H9 (cell line): ENCODE measurements at regions not wholly inside any gene's neighbourhood (a gene's known extent, or its start where the extent isn't known, plus 50 kb on each side); places are given as distances from the start of the nearest gene placed in this dataset.

Experiments used
- DNase-seq: peaks from one replicate; pipeline ENCODE4 v3.0.0-alpha.2; 2017
- H2AFZ ChIP-seq: one replicate; pipeline ENCODE4 v1.6.1; 2013; ENCODE audit warnings: mild to moderate bottlenecking, low read length, control low read depth, moderate library complexity
- H2AK5ac ChIP-seq: 2 replicates; pipeline ENCODE4 v1.6.1; 2013; ENCODE audit warnings: low read length, control low read depth, mixed read lengths; ENCODE audit not compliant: insufficient read length
- H2BK120ac ChIP-seq: one replicate; pipeline ENCODE4 v1.6.1; 2013; ENCODE audit warnings: low read depth, mild to moderate bottlenecking, low read length, control low read depth, inconsistent platforms; ENCODE audit not compliant: poor library complexity, severe bottlenecking
- H2BK12ac ChIP-seq: 2 replicates; pipeline ENCODE4 v1.6.1; 2013; ENCODE audit warnings: low read length, control low read depth, mixed read lengths, low read depth; ENCODE audit not compliant: insufficient read length
- H2BK15ac ChIP-seq: 2 replicates; pipeline ENCODE4 v1.6.1; 2013; ENCODE audit warnings: low read depth, low read length, control low read depth
- H2BK20ac ChIP-seq: one replicate; pipeline ENCODE4 v1.6.1; 2013; ENCODE audit warnings: low read depth, mild to moderate bottlenecking, low read length, control low read depth, inconsistent platforms; ENCODE audit not compliant: poor library complexity, severe bottlenecking
- H2BK5ac ChIP-seq: 2 replicates; pipeline ENCODE4 v1.6.1; 2013; ENCODE audit warnings: low read length, control low read depth, mixed read lengths; ENCODE audit not compliant: insufficient read length
- H3K14ac ChIP-seq: 2 replicates; pipeline ENCODE4 v1.6.1; 2013; ENCODE audit warnings: low read length, control low read depth; ENCODE audit not compliant: insufficient read depth
- H3K18ac ChIP-seq: 2 replicates; pipeline ENCODE4 v1.6.1; 2013; ENCODE audit warnings: low read depth, mild to moderate bottlenecking, mixed read lengths, low read length, control low read depth; ENCODE audit not compliant: insufficient read length
- H3K23ac ChIP-seq: 2 replicates; pipeline ENCODE4 v1.6.1; 2013; ENCODE audit warnings: low read length, control low read depth, mixed read lengths, low read depth; ENCODE audit not compliant: insufficient read length
- H3K23me2 ChIP-seq: 2 replicates; pipeline ENCODE4 v1.6.1; 2013; ENCODE audit warnings: low read depth, mild to moderate bottlenecking, mixed read lengths, low read length, control low read depth; ENCODE audit not compliant: insufficient read length, poor library complexity, severe bottlenecking
- H3K27ac ChIP-seq: 2 replicates; pipeline ENCODE4 v1.5.1; 2013; ENCODE audit warnings: low read length, control low read depth, mixed read lengths, low read depth; ENCODE audit not compliant: insufficient read length
- H3K27me3 ChIP-seq: 2 replicates; pipeline ENCODE4 v1.6.1; 2013; ENCODE audit warnings: low read length, control low read depth, inconsistent platforms; ENCODE audit not compliant: insufficient read depth
- H3K4ac ChIP-seq: 2 replicates; pipeline ENCODE4 v1.6.1; 2013; ENCODE audit warnings: low read depth, mild to moderate bottlenecking, control low read depth, inconsistent platforms, low read length, moderate library complexity
- H3K4me1 ChIP-seq: 2 replicates; pipeline ENCODE4 v1.6.1; 2013; ENCODE audit warnings: low read length, control low read depth, inconsistent platforms; ENCODE audit not compliant: insufficient read depth
- H3K4me2 ChIP-seq: 2 replicates; pipeline ENCODE4 v1.6.1; 2013; ENCODE audit warnings: low read length, control low read depth, mixed read lengths; ENCODE audit not compliant: insufficient read length, insufficient read depth
- H3K56ac ChIP-seq: 2 replicates; pipeline ENCODE4 v1.6.1; 2013; ENCODE audit warnings: low read depth, mild to moderate bottlenecking, mixed read lengths, low read length, control low read depth; ENCODE audit not compliant: insufficient read length
- H3K79me1 ChIP-seq: 2 replicates; pipeline ENCODE4 v1.6.1; 2013; ENCODE audit warnings: low read depth, mild to moderate bottlenecking, moderate library complexity, low read length, control low read depth, inconsistent platforms; ENCODE audit not compliant: insufficient read depth, poor library complexity, severe bottlenecking
- H3K79me2 ChIP-seq: 2 replicates; pipeline ENCODE4 v1.6.1; 2013; ENCODE audit warnings: low read length, control low read depth, inconsistent platforms; ENCODE audit not compliant: insufficient read depth
- H3K9ac ChIP-seq: 2 replicates; pipeline ENCODE4 v1.6.1; 2013; ENCODE audit warnings: low read length, control low read depth, mixed read lengths; ENCODE audit not compliant: insufficient read length; ENCODE audit errors: extremely low read depth
- H3K9me3 ChIP-seq: one replicate; pipeline ENCODE4 v1.6.1; 2013; ENCODE audit warnings: low read depth, low read length, inconsistent platforms; ENCODE audit not compliant: control insufficient read depth
- H3T11ph ChIP-seq: one replicate; pipeline ENCODE4 v1.6.1; 2013; ENCODE audit warnings: mild to moderate bottlenecking, low read length, control low read depth, inconsistent platforms
- H4K20me1 ChIP-seq: one replicate; pipeline ENCODE4 v1.6.1; 2013; ENCODE audit not compliant: control insufficient read depth, insufficient read length, insufficient read depth
- H4K5ac ChIP-seq: 2 replicates; pipeline ENCODE4 v1.6.1; 2013; ENCODE audit warnings: low read depth, mild to moderate bottlenecking, mixed read lengths, low read length, control low read depth; ENCODE audit not compliant: insufficient read length
- H4K8ac ChIP-seq: replicated peaks from 2 replicates; pipeline ENCODE4 v1.6.1; 2013; ENCODE audit warnings: low read length, control low read depth, mixed read lengths, low read depth; ENCODE audit not compliant: insufficient read length
- H4K91ac ChIP-seq: 2 replicates; pipeline ENCODE4 v1.6.1; 2013; ENCODE audit warnings: low read depth, mild to moderate bottlenecking, moderate library complexity, mixed read lengths, low read length, control low read depth; ENCODE audit not compliant: insufficient read length
- H3K27ac Mint-ChIP-seq, 3 experiments: 2 replicates in 2 of 3; 3 replicates in 1 of 3; pipeline ENCODE4 v1.8.0; 2020 to 2021; ENCODE audit warnings: mixed read lengths in 3 of 3, mild to moderate bottlenecking in 1 of 3, moderate library complexity in 1 of 3
- H3K27me3 Mint-ChIP-seq: 2 replicates; pipeline ENCODE4 v1.8.0; 2021; ENCODE audit warnings: low read depth, mild to moderate bottlenecking, moderate library complexity, mixed read lengths
- H3K36me3 Mint-ChIP-seq, 3 experiments: 2 replicates in 2 of 3; 3 replicates in 1 of 3; pipeline ENCODE4 v1.8.0; 2020 to 2021; ENCODE audit warnings: low read depth in 3 of 3, mixed read lengths in 3 of 3; ENCODE audit not compliant: insufficient read depth in 1 of 3
- H3K4me1 Mint-ChIP-seq, 2 experiments: 2 replicates each; pipeline ENCODE4 v1.8.0; 2020; ENCODE audit warnings: mixed read lengths in 2 of 2
- H3K4me3 Mint-ChIP-seq, 2 experiments: 2 replicates in 1 of 2; 3 replicates in 1 of 2; pipeline ENCODE4 v1.8.0; 2020 to 2021; ENCODE audit warnings: mild to moderate bottlenecking in 2 of 2, mixed read lengths in 2 of 2, moderate library complexity in 1 of 2
- H3K9me3 Mint-ChIP-seq, 2 experiments: 2 replicates in 1 of 2; 3 replicates in 1 of 2; pipeline ENCODE4 v1.8.0; 2020; ENCODE audit warnings: mild to moderate bottlenecking in 2 of 2, mixed read lengths in 2 of 2, moderate library complexity in 1 of 2
- CTCF ChIP-seq: fragments of 200-600 bp; sonication (generic); conservative IDR thresholded peaks from 3 replicates; pipeline ENCODE4 v1.8.0; 2021; ENCODE audit warnings: antibody characterized with exemption, mild to moderate bottlenecking
- WGBS: extraction: QIAGEN DNeasy Blood & Tissue Kit; methylation state at CpG from one replicate; pipeline ENCODE4 v1.1.7; 2013; ENCODE audit warnings: missing lambda C conversion rate, low lambda C conversion rate, mixed read lengths; ENCODE audit not compliant: insufficient read length; ENCODE audit errors: extremely low coverage; 5-methylcytosine and 5-hydroxymethylcytosine counted together

- peaks cover 24 to 27% of the 10 kb centered on the region in 2 experiments for H3K4me1 Mint-ChIP-seq
- Histone ChIP-seq H2AK5ac (no peak overlapping the region), H4K5ac (no peak overlapping the region), H3K23ac (no peak overlapping the region), H3K79me1 (no peaks in the 10 kb centered on the region), H3K4me1 (peaks cover 5% of the 10 kb centered on the region; the same call in 1 of the 2 replicates), H3K14ac (no peak overlapping the region; the same call in 1 of the 2 replicates), H2AFZ (no peak overlapping the region), H3K9me3 (no peaks in the 10 kb centered on the region), H3K9ac (no peak overlapping the region), H4K8ac (no peak overlapping the region), H3K27ac (no peak overlapping the region), H3K23me2 (no peaks in the 10 kb centered on the region), H2BK120ac (no peak overlapping the region), H4K91ac (no peak overlapping the region), H3K18ac (no peak overlapping the region), H2BK5ac (no peak overlapping the region), H2BK15ac (no peak overlapping the region), H3K4ac (no peak overlapping the region), H3K56ac (no peak overlapping the region), H2BK12ac (no peak overlapping the region), H4K20me1 (no peaks in the 10 kb centered on the region), H3K79me2 (no peaks in the 10 kb centered on the region), H2BK20ac (no peak overlapping the region), H3K27me3 (no peaks in the 10 kb centered on the region), H3K4me2 (no peak overlapping the region), H3T11ph (no peak overlapping the region)
- WGBS = no CpG with 5 or more reads among the region's 6 CpGs
- peak overlapping the region in 1 of 3 experiments; percentile 97; a peak in 2 of 7 replicates for H3K27ac Mint-ChIP-seq
- H3K27me3 Mint-ChIP-seq = peaks cover 19% of the 10 kb centered on the region
- no peak for DNase-seq
- H3K9me3 Mint-ChIP-seq = no peaks in the 10 kb centered on the region
- TF ChIP-seq CTCF = no peak
- H3K4me3 Mint-ChIP-seq = no peak overlapping the region
- no peaks in the 10 kb centered on the region; a peak in 2 of 7 replicates for H3K36me3 Mint-ChIP-seq
Measured at GRCh38 chr21:43275421-43276211, 106.8 kb downstream of the CRYAA start.
